Stimulated activated CD4-positive, alpha-beta T cell treated with anti-CD3 and anti-CD28 coated beads, Interleukin-2, amount 100 ng/mL, for 24 hours (primary cell): ENCODE measurements at regions not wholly inside any gene's neighbourhood (a gene's known extent, or its start where the extent isn't known, plus 50 kb on each side); places are given as distances from the start of the nearest gene placed in this dataset.

Experiments used
- DNase-seq, 2 donors: peaks; one replicate each; pipeline ENCODE4 v3.0.0-alpha.2; 2020

DNA sequence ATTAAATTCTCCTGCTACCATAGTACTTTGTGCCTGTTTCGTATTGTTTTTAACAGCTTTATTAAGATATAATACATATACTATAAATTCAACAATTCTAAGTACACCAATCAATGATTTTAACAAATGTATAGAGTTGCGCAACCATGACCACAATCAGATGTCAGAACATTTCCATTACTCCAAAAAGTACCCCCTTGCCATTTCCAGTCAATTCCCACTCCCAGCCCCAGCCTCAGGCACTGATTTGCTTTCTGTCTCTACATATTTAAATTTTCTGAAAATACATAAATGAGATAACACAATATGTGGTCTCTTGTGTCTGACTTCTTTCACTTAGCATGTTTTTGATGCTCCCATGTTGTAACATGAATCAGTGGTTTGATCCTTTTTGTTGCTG, 193.9 kb downstream of the FIGN start:
- no peak for DNase-seq

DNA sequence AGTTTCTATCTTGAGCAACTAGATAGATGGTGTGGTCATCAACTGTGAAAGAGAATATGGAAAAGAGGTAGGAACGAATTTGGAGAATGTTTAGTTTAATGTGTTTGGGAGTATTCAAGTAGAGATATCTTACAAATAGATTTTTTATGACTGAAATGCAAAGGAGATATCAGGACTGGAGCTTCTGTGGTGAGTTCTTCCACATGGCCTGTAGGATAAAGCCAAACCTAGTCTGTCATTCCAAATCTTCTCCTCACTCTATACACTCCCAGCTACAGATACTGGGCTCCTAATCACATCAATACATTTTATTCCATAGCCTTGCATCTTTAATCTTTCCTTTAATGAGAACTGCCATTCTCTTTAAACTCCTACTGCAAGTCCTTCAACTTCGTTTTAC, 194.3 kb downstream of the FIGN start:
- DNase-seq: no peak

- no peak for DNase-seq
Observed at GRCh38 chr2:163528640-163529217, 207.1 kb downstream of the FIGN start.

- no peak for DNase-seq
Observed at GRCh38 chr2:163527381-163527780, 208.4 kb downstream of the FIGN start.

DNA sequence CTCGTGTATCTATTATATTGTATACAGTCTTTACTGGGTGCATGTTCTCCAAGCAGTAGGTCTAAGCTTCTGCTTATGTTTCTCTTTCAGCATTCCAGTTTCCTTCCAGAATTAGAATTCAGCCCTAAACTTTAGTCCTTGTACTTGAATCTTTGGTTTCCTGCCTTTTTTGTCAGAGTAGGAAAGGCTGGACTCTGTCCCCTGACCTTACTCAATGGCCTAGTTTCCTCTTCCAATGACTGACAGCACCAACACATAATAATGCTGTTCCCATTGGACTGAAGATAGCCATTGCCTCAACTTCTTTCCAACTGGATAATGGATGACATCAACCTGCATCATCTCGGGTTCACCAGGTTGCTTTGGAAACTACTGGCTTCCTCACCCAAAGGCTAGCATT, 217.0 kb downstream of the FIGN start:
- DNase-seq: no peak

- no peak for DNase-seq
Observed at GRCh38 chr2:163515836-163516235, 220.0 kb downstream of the FIGN start.

GRCh38 chr2:163505281-163505680, 230.5 kb downstream of the FIGN start:
- no peak for DNase-seq

- DNase-seq: no peak
Observed at GRCh38 chr2:163493359-163494298, 242.2 kb downstream of the FIGN start.

DNA sequence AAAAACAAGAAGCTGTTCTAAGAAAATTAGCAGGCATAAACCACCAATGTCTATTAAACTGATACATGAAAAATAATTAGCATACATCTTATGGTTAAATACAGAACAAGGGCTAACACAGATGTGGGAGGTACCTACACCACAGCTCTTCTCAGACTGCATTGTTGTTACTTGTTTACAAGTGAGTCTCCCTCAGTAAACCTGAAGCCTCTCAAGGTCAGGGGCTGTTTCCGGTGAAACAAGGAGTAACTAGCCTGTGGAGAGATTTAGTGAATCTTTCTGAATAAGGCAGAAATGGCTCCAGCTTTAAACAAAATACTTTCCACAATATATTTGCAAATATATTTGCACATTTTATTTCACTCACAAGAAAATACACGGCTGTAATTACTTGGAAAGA, 244.0 kb downstream of the FIGN start:
- DNase-seq: no peak

- no peak for DNase-seq
Observed at GRCh38 chr2:163490281-163490680, 245.5 kb downstream of the FIGN start.

DNA sequence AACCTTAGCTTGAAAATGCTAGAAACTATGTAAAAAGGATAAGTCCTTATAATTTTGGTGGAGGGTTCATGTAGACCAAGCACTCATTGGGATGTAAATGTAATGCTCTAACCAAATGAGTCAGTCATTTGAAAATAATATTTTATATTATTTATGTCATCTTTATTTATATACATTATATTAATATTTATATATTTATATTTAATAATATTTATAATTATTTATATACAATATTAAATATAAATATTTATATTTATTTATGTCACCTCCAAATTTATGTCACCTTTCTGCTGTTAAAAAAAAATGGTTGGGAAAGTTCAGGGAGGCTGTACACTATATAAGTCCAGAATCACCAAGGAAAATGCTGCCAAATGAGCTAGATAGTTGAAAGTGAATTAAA, 254.3 kb downstream of the FIGN start:
- no peak for DNase-seq

GRCh38 chr2:163479599-163479998, 256.2 kb downstream of the FIGN start:
- no peak for DNase-seq

DNA sequence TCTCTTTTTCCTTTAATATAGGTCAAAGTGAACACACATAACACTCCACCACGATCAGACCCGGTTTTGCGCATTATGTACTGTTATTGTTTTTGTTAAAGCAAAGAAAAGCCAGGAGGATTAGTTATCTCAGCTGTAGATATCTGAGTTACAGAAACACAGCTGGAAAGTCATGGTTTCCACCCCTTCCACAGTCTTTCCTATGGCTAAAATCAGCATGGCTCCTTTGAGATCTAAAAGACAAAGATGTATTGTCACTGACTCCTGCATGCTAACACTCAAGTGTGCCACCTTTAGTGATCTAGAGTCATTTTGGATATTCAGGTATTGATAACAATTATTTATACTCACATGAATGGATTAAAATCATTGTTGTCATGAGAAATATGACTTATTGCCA, 260.0 kb downstream of the FIGN start:
- no peak for DNase-seq

DNA sequence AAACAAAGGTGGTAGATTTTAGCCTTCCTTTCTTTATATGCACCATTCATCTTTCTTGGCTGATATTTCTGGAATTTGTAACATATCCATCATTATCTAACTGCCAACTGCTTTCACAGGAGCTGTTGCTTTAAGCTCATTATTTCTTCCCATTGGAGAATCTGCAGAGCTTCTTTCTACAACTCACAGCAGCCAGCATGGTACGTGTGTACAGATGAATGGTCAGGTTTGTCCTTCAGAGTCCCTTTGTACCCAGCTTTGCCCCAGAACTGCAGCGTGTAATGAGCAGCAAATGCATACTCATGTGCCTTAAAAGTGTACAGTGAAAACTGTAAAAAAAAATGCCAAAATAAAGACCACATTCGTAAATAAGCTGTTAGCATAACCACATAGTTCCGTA, 260.9 kb downstream of the FIGN start:
- no peak for DNase-seq

GRCh38 chr2:163474319-163474744, 261.5 kb downstream of the FIGN start:
- DNase-seq: no peak

GRCh38 chr2:163471947-163472346, 263.9 kb downstream of the FIGN start:
- DNase-seq: no peak

GRCh38 chr2:163469561-163469962, 266.2 kb downstream of the FIGN start:
- no peak for DNase-seq

DNA sequence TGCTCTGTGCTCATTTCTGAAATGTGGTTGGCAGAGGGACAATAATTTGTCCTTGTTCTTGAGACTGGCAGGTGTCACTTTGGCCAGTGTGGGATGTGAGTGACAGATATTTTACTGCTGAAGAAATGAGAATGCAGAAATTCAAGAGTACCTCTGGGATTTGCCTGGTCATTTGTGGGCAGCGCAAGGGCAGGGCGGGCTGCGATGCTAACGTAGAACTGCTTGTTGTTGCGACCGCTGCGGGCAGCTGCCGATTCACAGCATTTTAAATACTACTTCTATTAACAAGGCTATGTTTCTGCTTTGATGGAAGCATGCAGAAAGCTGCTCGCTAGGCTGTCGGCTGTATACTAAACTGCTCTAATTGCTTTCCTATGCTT, 268.6 kb downstream of the FIGN start:
- no peak for DNase-seq

DNA sequence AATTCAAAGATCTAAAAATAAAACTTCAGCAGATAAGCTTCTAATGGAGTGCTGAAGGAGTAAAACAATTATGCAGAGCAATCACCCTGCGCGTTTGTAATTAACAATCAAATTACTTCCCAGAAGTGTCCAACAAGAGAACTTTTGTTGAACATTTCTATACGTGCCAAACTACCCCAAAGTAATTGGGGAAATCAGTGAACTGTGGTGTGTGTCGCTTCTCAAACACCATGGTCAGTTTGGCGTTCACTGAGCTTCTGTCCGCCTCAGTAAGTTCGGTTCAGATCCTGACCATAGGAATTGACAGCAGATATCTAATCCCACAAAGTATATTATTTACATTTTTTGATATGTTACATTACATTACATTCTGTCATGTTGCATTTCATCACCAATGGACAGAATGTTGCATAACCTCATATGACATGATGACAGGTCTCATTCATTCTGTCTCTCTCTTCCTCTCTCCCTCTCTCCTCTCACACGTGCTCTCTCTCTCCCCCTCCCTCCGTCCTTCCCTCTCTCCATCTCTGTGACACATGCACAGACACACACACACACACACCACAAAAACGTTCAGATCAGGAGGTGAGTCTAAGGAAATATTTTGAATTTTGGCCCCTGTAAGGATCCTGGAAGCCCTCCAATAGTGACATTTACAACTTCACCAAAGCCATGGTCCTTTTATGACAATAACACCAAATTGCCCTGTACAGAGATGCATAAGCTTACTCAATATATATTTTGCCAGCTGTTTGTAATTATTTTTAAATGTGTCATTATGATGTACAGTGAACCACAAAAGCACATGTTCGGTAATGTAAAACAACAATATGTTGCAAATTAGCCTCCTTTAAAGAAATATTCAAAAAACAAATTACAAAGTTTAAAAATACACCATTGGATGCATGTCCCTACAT, 269.2 kb downstream of the FIGN start:
- DNase-seq: no peak

DNA sequence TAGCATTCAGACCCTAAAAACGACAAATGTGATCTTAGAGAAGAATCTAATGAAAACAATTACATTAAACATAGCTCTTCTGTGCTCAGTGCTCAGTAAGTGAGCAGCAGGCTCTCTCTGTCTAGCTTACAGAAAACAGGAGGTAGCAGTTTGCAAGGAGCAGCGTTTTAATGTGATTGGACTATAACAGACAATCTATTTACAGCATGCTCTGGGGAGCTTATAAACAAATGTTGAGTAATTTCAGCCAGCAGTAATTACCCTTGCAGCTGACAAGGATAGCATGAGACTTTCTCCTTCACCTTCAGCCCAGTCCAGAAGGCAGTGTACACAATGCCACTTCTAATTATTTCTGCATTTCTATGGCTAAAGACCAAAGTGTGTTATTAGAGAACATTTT, 270.4 kb downstream of the FIGN start:
- no peak for DNase-seq

GRCh38 chr2:163463411-163463810, 272.4 kb downstream of the FIGN start:
- DNase-seq: no peak

DNA sequence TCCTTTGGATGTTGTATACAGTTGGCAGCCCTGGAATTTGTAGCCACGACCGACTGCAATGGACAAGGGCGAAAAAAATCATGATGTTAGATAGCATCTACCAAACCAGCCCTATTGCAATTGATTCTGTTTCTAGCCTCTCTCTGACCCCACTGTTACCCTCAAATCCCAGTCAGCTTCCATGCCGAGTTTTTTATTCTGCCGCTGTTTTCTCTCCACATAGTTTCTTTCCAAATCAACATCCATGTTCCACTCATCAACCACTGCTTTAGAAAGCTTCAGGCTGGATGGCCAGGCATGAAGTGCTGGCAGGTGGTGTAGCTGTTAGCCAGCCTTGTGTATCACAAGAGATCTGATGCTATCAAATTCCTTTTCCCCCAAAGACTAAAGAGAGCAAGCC, 272.8 kb downstream of the FIGN start:
- DNase-seq: no peak

- no peak for DNase-seq
Observed at GRCh38 chr2:163459986-163460385, 275.8 kb downstream of the FIGN start.
